ENCODE measurements at regions not wholly inside any gene's neighbourhood (a gene's known extent, or its start where the extent isn't known, plus 50 kb on each side); places are given as distances from the start of the nearest gene placed in this dataset.
"Not testable (repeated sequence)": the region's sequence is repeated elsewhere in the genome, so short reads cannot be mapped to it uniquely, and the experiment has no call there.

DNA sequence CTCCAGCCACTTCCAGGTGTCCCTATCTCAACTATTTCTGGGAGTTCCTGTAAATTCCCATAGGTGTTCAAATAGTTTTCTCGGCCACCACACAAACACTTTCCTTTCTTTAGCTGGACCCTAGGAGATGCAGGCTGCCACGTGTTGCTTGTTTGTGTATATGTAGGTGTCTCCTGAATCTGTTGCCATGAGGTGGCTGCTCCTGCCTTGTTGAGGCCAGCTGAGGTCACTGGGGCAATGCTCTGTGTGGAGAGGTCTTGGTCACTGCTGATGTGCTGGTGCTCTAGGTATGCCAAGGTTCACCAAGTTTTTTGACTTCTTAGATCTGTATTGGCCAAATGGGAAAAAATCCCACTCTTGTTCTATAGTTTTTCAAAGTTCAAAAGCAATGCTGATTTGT lies 132.5 kb upstream of the CHD1 start:
- H3K9ac ChIP-seq (ENCODE audit: insufficient read length, low read depth) = no peak overlapping the region
- no peak for TF ChIP-seq ZNF274 (IDR thresholded peaks at IDR 0.05; ENCODE audit: low read depth, low read length)
- TF ChIP-seq YY1 (IDR thresholded peaks at IDR 0.05; ENCODE audit: insufficient read depth, insufficient read length) = no peak
- TF ChIP-seq SUZ12 (IDR thresholded peaks at IDR 0.05; ENCODE audit: extremely low read depth, insufficient read depth, insufficient read length) = no peak
- H3K36me3 ChIP-seq (ENCODE audit: insufficient read depth, insufficient read length, low read length) = no peaks in the 10 kb centered on the region

DNA sequence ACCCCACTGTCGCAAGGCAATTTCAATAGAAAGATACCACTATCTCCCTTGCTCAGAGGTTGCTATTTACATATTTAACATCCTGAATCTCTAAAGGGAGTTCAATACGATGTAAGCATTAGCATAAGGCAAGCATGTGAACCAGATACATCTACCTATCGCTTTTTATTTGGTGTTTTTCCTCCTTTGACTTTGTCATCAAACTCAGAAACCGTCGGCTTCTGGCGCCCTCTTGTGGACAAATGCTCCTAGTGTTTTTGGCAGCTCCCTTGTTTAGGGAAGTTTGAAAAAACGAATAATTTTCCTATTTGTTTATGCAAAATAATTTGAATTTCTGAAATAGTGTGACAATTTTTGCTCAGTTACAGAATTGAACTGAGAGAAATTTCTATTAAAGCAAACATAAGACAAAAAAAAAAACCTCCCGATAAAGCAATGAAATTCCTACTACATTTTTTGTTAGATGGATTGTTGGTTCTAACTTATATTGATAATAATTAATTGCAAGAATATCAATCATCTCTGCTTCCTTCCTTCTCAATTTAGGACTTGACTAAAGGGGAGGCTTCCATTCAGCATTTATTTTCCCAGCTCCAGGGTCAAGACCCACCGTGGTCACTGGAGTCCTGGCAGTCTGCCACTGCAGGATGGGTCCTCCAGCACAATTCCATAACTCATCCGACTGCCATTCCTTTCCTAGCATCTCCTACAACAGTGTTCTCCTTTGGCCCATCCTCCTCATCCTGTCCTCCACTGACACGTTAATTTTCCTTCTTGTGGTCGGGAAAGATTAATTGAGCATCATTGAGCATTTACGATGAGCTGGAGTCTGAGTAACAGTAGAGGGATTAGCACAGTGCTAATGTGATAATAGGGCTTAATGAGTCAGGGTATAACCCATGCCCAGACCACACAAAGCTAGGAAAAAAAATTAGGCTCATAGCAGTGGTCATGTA lies 131.8 kb upstream of the CHD1 start:
- no peaks in the 10 kb centered on the region for H3K4me1 ChIP-seq (ENCODE audit: insufficient read depth, insufficient read length)

More for the DNA sequence above, 132.5 kb upstream of the CHD1 start:
- H3K9me3 ChIP-seq (ENCODE audit: insufficient read depth, low read length) = no peaks in the 10 kb centered on the region
- no peaks in the 10 kb centered on the region for H3K4me1 ChIP-seq (ENCODE audit: insufficient read depth, insufficient read length)
- no peak overlapping the region for H3K4me3 ChIP-seq (ENCODE audit: insufficient read length, low read depth)
- DNase-seq (ENCODE audit: low read depth, low spot score) = no peak
- no peaks in the 10 kb centered on the region for H3K27me3 ChIP-seq (ENCODE audit: insufficient read depth, insufficient read length)

GRCh38 chr5:99059685-99060084 lies 130.9 kb upstream of the CHD1 start:
- Histone ChIP-seq H3K27me3 (ENCODE audit: insufficient read depth, insufficient read length) (no peaks in the 10 kb centered on the region), H3K9ac (ENCODE audit: insufficient read length, low read depth) (no peak overlapping the region), H3K9me3 (ENCODE audit: insufficient read depth, low read length) (no peaks in the 10 kb centered on the region), H3K36me3 (ENCODE audit: insufficient read depth, insufficient read length, low read length) (no peaks in the 10 kb centered on the region), H3K4me3 (ENCODE audit: insufficient read length, low read depth) (no peak overlapping the region), H3K4me1 (ENCODE audit: insufficient read depth, insufficient read length) (no peaks in the 10 kb centered on the region)
- TF ChIP-seq SUZ12 (IDR thresholded peaks at IDR 0.05; ENCODE audit: extremely low read depth, insufficient read depth, insufficient read length) = no peak
- no peak for TF ChIP-seq ZNF274 (IDR thresholded peaks at IDR 0.05; ENCODE audit: low read depth, low read length)
- TF ChIP-seq YY1 (IDR thresholded peaks at IDR 0.05; ENCODE audit: insufficient read depth, insufficient read length) = no peak
- no peak for DNase-seq (ENCODE audit: low read depth, low spot score)

More for the DNA sequence above, 131.8 kb upstream of the CHD1 start:
- peak; percentile 39 for DNase-seq (ENCODE audit: low read depth, low spot score)
- Histone ChIP-seq H3K9me3 (ENCODE audit: insufficient read depth, low read length) (no peaks in the 10 kb centered on the region), H3K9ac (ENCODE audit: insufficient read length, low read depth) (no peak overlapping the region), H3K36me3 (ENCODE audit: insufficient read depth, insufficient read length, low read length) (no peaks in the 10 kb centered on the region), H3K4me3 (ENCODE audit: insufficient read length, low read depth) (no peak overlapping the region), H3K27me3 (ENCODE audit: insufficient read depth, insufficient read length) (no peaks in the 10 kb centered on the region)
- TF ChIP-seq YY1 (IDR thresholded peaks at IDR 0.05; ENCODE audit: insufficient read depth, insufficient read length) = no peak
- no peak for TF ChIP-seq SUZ12 (IDR thresholded peaks at IDR 0.05; ENCODE audit: extremely low read depth, insufficient read depth, insufficient read length)
- TF ChIP-seq ZNF274 (IDR thresholded peaks at IDR 0.05; ENCODE audit: low read depth, low read length) = no peak

DNA sequence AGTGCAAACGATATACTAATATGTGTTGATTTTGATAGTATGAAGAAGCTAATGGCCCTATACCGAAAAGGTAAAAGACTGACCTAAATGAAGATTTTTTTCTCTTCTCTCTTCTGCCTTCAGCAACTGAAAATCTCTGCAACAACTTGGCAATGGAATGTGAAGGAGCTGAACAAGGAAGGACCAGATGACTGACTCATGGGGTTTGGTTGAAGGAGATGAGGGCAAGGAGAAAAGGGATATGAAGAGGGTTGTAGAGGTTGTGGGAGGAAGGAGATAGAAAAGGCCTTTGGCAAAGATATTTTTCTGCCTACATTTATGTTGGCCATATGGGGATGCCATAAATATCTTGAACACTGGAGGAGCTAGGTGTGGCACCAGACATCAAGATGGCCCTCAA lies 129.7 kb upstream of the CHD1 start:
- H3K36me3 ChIP-seq (ENCODE audit: insufficient read depth, insufficient read length, low read length) = no peaks in the 10 kb centered on the region
- H3K27me3 ChIP-seq (ENCODE audit: insufficient read depth, insufficient read length) = no peaks in the 10 kb centered on the region
- no peak overlapping the region for H3K4me3 ChIP-seq (ENCODE audit: insufficient read length, low read depth)
- H3K4me1 ChIP-seq (ENCODE audit: insufficient read depth, insufficient read length) = no peaks in the 10 kb centered on the region
- H3K9me3 ChIP-seq (ENCODE audit: insufficient read depth, low read length) = no peaks in the 10 kb centered on the region
- DNase-seq (ENCODE audit: low read depth, low spot score) = no peak
- no peak overlapping the region for H3K9ac ChIP-seq (ENCODE audit: insufficient read length, low read depth)
- TF ChIP-seq ZNF274 (IDR thresholded peaks at IDR 0.05; ENCODE audit: low read depth, low read length) (no peak), YY1 (IDR thresholded peaks at IDR 0.05; ENCODE audit: insufficient read depth, insufficient read length) (no peak), SUZ12 (IDR thresholded peaks at IDR 0.05; ENCODE audit: extremely low read depth, insufficient read depth, insufficient read length) (no peak)

DNA sequence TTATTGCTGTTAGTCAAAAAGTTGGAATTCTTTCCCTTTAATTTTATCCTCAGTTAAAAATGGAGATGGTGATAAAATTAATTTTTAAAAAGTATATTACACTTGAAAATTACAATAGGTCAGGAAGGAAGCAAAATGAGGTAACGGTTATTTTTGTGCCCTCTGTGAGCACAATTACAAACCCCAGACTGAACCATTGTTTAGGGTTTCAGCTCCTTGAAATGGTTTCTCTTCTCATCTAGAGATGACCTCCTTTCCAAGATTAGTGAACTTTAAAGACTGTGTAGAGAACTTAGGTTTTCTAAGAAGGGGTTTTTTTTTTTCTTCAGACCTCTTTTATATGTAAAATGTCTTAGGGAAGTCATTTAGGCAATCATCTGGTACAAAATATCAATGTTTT lies 126.2 kb upstream of the CHD1 start:
- DNase-seq (ENCODE audit: low read depth, low spot score) = no peak
- no peak for TF ChIP-seq SUZ12 (IDR thresholded peaks at IDR 0.05; ENCODE audit: extremely low read depth, insufficient read depth, insufficient read length)
- TF ChIP-seq YY1 (IDR thresholded peaks at IDR 0.05; ENCODE audit: insufficient read depth, insufficient read length) = no peak
- no peak for TF ChIP-seq ZNF274 (IDR thresholded peaks at IDR 0.05; ENCODE audit: low read depth, low read length)
- Histone ChIP-seq H3K4me3 (ENCODE audit: insufficient read length, low read depth) (no peak overlapping the region), H3K36me3 (ENCODE audit: insufficient read depth, insufficient read length, low read length) (no peaks in the 10 kb centered on the region), H3K9me3 (ENCODE audit: insufficient read depth, low read length) (no peaks in the 10 kb centered on the region), H3K4me1 (ENCODE audit: insufficient read depth, insufficient read length) (no peaks in the 10 kb centered on the region), H3K27me3 (ENCODE audit: insufficient read depth, insufficient read length) (no peaks in the 10 kb centered on the region), H3K9ac (ENCODE audit: insufficient read length, low read depth) (no peak overlapping the region)

DNA sequence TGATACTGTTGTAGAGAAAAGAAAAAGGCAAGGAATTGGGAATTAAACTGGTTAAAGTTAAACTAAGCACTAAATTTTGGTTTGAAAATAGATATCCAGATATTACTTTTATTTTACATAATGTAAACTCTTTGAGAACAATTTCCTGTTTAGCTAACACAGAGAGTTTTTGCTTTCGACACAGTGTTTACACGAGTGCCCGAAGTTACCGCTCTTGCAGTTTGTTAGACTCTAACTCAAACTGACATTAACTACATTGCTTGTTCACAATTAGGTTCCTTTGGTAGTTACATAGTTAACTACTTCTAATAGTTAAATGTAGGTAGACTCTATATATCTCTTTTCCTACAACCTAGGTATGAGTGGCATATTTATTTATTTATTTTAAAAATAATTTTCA lies 117.1 kb upstream of the CHD1 start:
- no peak for TF ChIP-seq ZNF274 (IDR thresholded peaks at IDR 0.05; ENCODE audit: low read depth, low read length)
- no peak for TF ChIP-seq YY1 (IDR thresholded peaks at IDR 0.05; ENCODE audit: insufficient read depth, insufficient read length)
- no peak for TF ChIP-seq SUZ12 (IDR thresholded peaks at IDR 0.05; ENCODE audit: extremely low read depth, insufficient read depth, insufficient read length)
- DNase-seq (ENCODE audit: low read depth, low spot score) = no peak

DNA sequence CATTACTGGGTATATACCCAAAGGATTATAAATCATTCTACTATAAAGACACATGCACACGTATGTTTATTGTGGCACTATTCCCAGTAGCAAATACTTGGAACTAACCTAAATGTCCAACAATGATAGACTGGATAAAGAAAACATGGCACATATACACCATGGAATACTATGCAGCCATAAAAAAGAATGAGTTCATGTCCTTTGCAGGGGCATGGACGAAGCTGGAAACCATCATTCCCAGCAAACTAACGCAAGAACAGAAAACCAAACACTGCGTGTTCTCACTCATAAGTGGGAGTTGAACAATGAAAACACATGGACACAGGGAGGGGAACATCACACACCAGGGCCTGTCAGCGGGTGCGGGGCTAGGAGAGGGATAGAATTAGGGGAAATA lies 114.5 kb upstream of the CHD1 start:
- H3K36me3 ChIP-seq (ENCODE audit: insufficient read depth, insufficient read length, low read length); H3K4me1 ChIP-seq (ENCODE audit: insufficient read depth, insufficient read length); H3K9ac ChIP-seq (ENCODE audit: insufficient read length, low read depth); H3K27me3 ChIP-seq (ENCODE audit: insufficient read depth, insufficient read length); DNase-seq (ENCODE audit: low read depth, low spot score); H3K4me3 ChIP-seq (ENCODE audit: insufficient read length, low read depth); H3K9me3 ChIP-seq (ENCODE audit: insufficient read depth, low read length): not testable (repeated sequence)

More for the DNA sequence above, 117.1 kb upstream of the CHD1 start:
- no peaks in the 10 kb centered on the region for H3K36me3 ChIP-seq (ENCODE audit: insufficient read depth, insufficient read length, low read length)
- H3K4me1 ChIP-seq (ENCODE audit: insufficient read depth, insufficient read length) = no peaks in the 10 kb centered on the region
- H3K27me3 ChIP-seq (ENCODE audit: insufficient read depth, insufficient read length) = no peaks in the 10 kb centered on the region
- H3K4me3 ChIP-seq (ENCODE audit: insufficient read length, low read depth) = no peak overlapping the region
- H3K9me3 ChIP-seq (ENCODE audit: insufficient read depth, low read length) = no peaks in the 10 kb centered on the region
- H3K9ac ChIP-seq (ENCODE audit: insufficient read length, low read depth) = no peak overlapping the region
